ENCODE measurements at regions not wholly inside any gene's neighbourhood (a gene's known extent, or its start where the extent isn't known, plus 50 kb on each side); places are given as distances from the start of the nearest gene placed in this dataset.

GRCh38 chr5:115450741-115451140, 93.8 kb downstream of the FEM1C start:
- no peak for TF ChIP-seq CTCF (conservative IDR thresholded peaks at IDR 0.05; ENCODE audit: low read depth, low read length)
- no peak for TF ChIP-seq EZH2 (IDR thresholded peaks at IDR 0.05; ENCODE audit: borderline replicate concordance, low read depth, low read length, poor library complexity, severe bottlenecking)
